ENCODE measurements at regions not wholly inside any gene's neighbourhood (a gene's known extent, or its start where the extent isn't known, plus 50 kb on each side); places are given as distances from the start of the nearest gene placed in this dataset.

- no peak for DNase-seq (ENCODE audit: extremely low read depth, low read depth)
Observed at GRCh38 chr10:76667408-76668370, 969.9 kb downstream of the KCNMA1 start.

GRCh38 chr10:76666891-76667290, 970.7 kb downstream of the KCNMA1 start:
- TF ChIP-seq CTCF (IDR thresholded peaks at IDR 0.05; ENCODE audit: low read depth, low read length, missing control alignments) = no peak
- no peak overlapping the region for H3K4me3 ChIP-seq (replicated peaks; ENCODE audit: low read depth, low read length)
- DNase-seq (ENCODE audit: extremely low read depth, low read depth) = no peak

More at GRCh38 chr10:76667408-76668370, 969.9 kb downstream of the KCNMA1 start:
- H3K4me3 ChIP-seq (replicated peaks; ENCODE audit: low read depth, low read length) = no peak overlapping the region
- TF ChIP-seq CTCF (IDR thresholded peaks at IDR 0.05; ENCODE audit: low read depth, low read length, missing control alignments) = no peak

GRCh38 chr10:76665029-76665428, 972.6 kb downstream of the KCNMA1 start:
- no peak for DNase-seq (ENCODE audit: extremely low read depth, low read depth)
- TF ChIP-seq CTCF (IDR thresholded peaks at IDR 0.05; ENCODE audit: low read depth, low read length, missing control alignments) = no peak
- H3K4me3 ChIP-seq (replicated peaks; ENCODE audit: low read depth, low read length) = no peak overlapping the region

- H3K4me3 ChIP-seq (replicated peaks; ENCODE audit: low read depth, low read length) = no peak overlapping the region
- DNase-seq (ENCODE audit: extremely low read depth, low read depth) = no peak
- TF ChIP-seq CTCF (IDR thresholded peaks at IDR 0.05; ENCODE audit: low read depth, low read length, missing control alignments) = no peak
Observed at GRCh38 chr10:76657337-76658012, 980.1 kb downstream of the KCNMA1 start.

GRCh38 chr10:76651154-76651553, 986.5 kb downstream of the KCNMA1 start:
- no peak for TF ChIP-seq CTCF (IDR thresholded peaks at IDR 0.05; ENCODE audit: low read depth, low read length, missing control alignments)
- no peak overlapping the region for H3K4me3 ChIP-seq (replicated peaks; ENCODE audit: low read depth, low read length)
- no peak for DNase-seq (ENCODE audit: extremely low read depth, low read depth)

- TF ChIP-seq CTCF (IDR thresholded peaks at IDR 0.05; ENCODE audit: low read depth, low read length, missing control alignments) = no peak
- no peak overlapping the region for H3K4me3 ChIP-seq (replicated peaks; ENCODE audit: low read depth, low read length)
- peak; percentile 82 for DNase-seq (ENCODE audit: extremely low read depth, low read depth)
Observed at GRCh38 chr10:76649723-76650127, 987.9 kb downstream of the KCNMA1 start.

Data from HFF-Myc (cell line).